GM12878 (cell line): ENCODE measurements at regions not wholly inside any gene's neighbourhood (a gene's known extent, or its start where the extent isn't known, plus 50 kb on each side); places are given as distances from the start of the nearest gene placed in this dataset.

Source experiments
- ATAC-seq: fragments of 200-7000 bp; cut with Tn5 transposase; 3 replicates; pipeline ENCODE4 v1.9.1; 2020; ENCODE audit warnings: mild to moderate bottlenecking, moderate library complexity
- BruUV-seq: library from RNA; stranded (reverse); fragments of 400-500 nt; replicated peaks from 2 replicates; lab custom pipeline; 2021; lab: Mats Ljungman, UMichigan
- CTCF ChIA-PET: fragments of 300-600 bp; sonication (Branson Sonifier 250); formaldehyde crosslinking; extraction: SDS; loops from one replicate; lab custom pipeline; 2021; ENCODE audit warnings: inconsistent platforms; lab: Yijun Ruan, JAX
- POLR2A ChIA-PET: fragments of 350-600 bp; formaldehyde crosslinking; extraction: SDS; loops from one replicate; lab custom pipeline; 2021; ENCODE audit warnings: inconsistent platforms; lab: Charles Lee
- RAD21 ChIA-PET: fragments of 300-600 bp; sonication (Branson Sonifier 250); formaldehyde crosslinking; loops from one replicate; lab custom pipeline; 2023; ENCODE audit warnings: antibody characterized with exemption; ENCODE audit not compliant: unreplicated experiment; lab: Charles Lee
- SMC1A ChIA-PET: fragments of 300-600 bp; sonication (Branson Sonifier 250); formaldehyde crosslinking; loops from one replicate; lab custom pipeline; 2023; ENCODE audit not compliant: unreplicated experiment, uncharacterized antibody; lab: Charles Lee
- DNase-seq: peaks from one replicate; pipeline ENCODE4 v3.0.0-alpha.2; 2011; ENCODE audit warnings: low read depth, low spot score
- FAIRE-seq: peaks from 3 replicates; lab custom pipeline; 2011; peaks lifted over from hg19 to GRCh38; lab: Jason Lieb, UNC
- H2AFZ ChIP-seq: 2 replicates; pipeline ENCODE4 v1.6.0; 2011; ENCODE audit warnings: low read depth, low read length, control low read depth; ENCODE audit not compliant: control insufficient read depth
- H3K27ac ChIP-seq: 2 replicates; pipeline ENCODE4 v1.5.1; 2011; ENCODE audit warnings: control low read depth; ENCODE audit not compliant: control insufficient read depth, insufficient read depth
- H3K27me3 ChIP-seq, 2 experiments: replicated peaks in 1 of 2; 2 replicates each; pipeline versions ENCODE4 v1.6.0 to v1.6.1; 2011; ENCODE audit warnings: low read length in 1 of 2; ENCODE audit not compliant: control insufficient read depth in 2 of 2, insufficient read depth in 2 of 2
- H3K36me3 ChIP-seq, 2 experiments: 2 replicates each; pipeline ENCODE4 v1.5.1; 2011; ENCODE audit warnings: low read length in 1 of 2; ENCODE audit not compliant: control insufficient read depth in 2 of 2, insufficient read depth in 2 of 2
- H3K4me1 ChIP-seq: 2 replicates; pipeline ENCODE4 v1.6.1; 2011; ENCODE audit warnings: mild to moderate bottlenecking, low read length, moderate library complexity, mixed read lengths; ENCODE audit not compliant: control insufficient read depth, insufficient read depth
- H3K4me2 ChIP-seq: 2 replicates; pipeline ENCODE4 v1.6.0; 2011; ENCODE audit warnings: control low read depth; ENCODE audit not compliant: control insufficient read depth, insufficient read depth
- H3K4me3 ChIP-seq: fragments of 200-600 bp; sonication (generic); 2 replicates; pipeline ENCODE4 v1.5.1; 2016
- H3K79me2 ChIP-seq: 2 replicates; pipeline ENCODE4 v1.6.0; 2011; ENCODE audit warnings: low read length; ENCODE audit not compliant: control insufficient read depth, insufficient read depth
- H3K9ac ChIP-seq: 2 replicates; pipeline ENCODE4 v1.8.0; 2011; ENCODE audit warnings: low read length, control low read depth, mixed read lengths; ENCODE audit not compliant: control insufficient read depth, insufficient read depth
- H3K9me3 ChIP-seq: replicated peaks from 3 replicates; pipeline ENCODE4 v1.5.1; 2011; ENCODE audit warnings: mild to moderate bottlenecking, low read length; ENCODE audit not compliant: control insufficient read depth, insufficient read depth
- H4K20me1 ChIP-seq: 2 replicates; pipeline ENCODE4 v1.6.0; 2011; ENCODE audit not compliant: control insufficient read depth, insufficient read depth
- POLR2A ChIP-seq: IDR thresholded peaks from 2 replicates; pipeline ENCODE4 v1.6.1; 2011; ENCODE audit warnings: low read depth, mild to moderate bottlenecking, low read length
- SPI1 ChIP-seq: IDR thresholded peaks from 2 replicates; pipeline ENCODE4 v1.6.1; 2011; ENCODE audit warnings: low read depth, mild to moderate bottlenecking, low read length, moderate library complexity, borderline replicate concordance; ENCODE audit not compliant: insufficient read depth
- TARDBP ChIP-seq: IDR thresholded peaks from 2 replicates; pipeline ENCODE4 v1.6.1; 2016; ENCODE audit warnings: borderline replicate concordance
- WGBS: methylation state at CpG from one replicate; pipeline ENCODE4 v1.1.6; 2016; ENCODE audit warnings: low lambda C conversion rate; ENCODE audit not compliant: insufficient replicate concordance, insufficient coverage; ENCODE audit errors: missing lambda C conversion rate; 5-methylcytosine and 5-hydroxymethylcytosine counted together
- in situ Hi-C: fragments of 300-500 bp; cut with MboI; formaldehyde crosslinking; loops from 9 replicates; pipeline ENCODE4 v1.14.3; 2018; ENCODE audit warnings: mixed read lengths
- intact Hi-C: fragments of 100-400 bp; cut with micrococcal nuclease; formaldehyde crosslinking; loops from one replicate; pipeline ENCODE4 v1.14.2; 2022; ENCODE audit not compliant: unreplicated experiment
- TF ChIP-seq, protein P1 (sequence below): IDR thresholded peaks from 2 replicates; pipeline ENCODE4 v1.6.1; 2011; ENCODE audit warnings: borderline replicate concordance, low read depth, mild to moderate bottlenecking, moderate library complexity, low read length; ENCODE audit not compliant: insufficient read depth, poor library complexity, severe bottlenecking
- TF ChIP-seq, protein P2 (sequence below): fragments of 450-650 bp; IDR thresholded peaks from 2 replicates; pipeline ENCODE4 v1.6.1; 2018; ENCODE audit warnings: borderline replicate concordance, mild to moderate bottlenecking; ENCODE audit not compliant: partially characterized antibody
- TF ChIP-seq, protein P3 (sequence below), 3 experiments: IDR thresholded peaks in 2 of 3; conservative IDR thresholded peaks in 1 of 3; 2 replicates each; pipeline ENCODE4 v1.5.1; 2011; ENCODE audit warnings: low read depth in 3 of 3, low read length in 3 of 3, mild to moderate bottlenecking in 3 of 3, control low read depth in 2 of 3, moderate library complexity in 2 of 3, inconsistent platforms in 1 of 3, mixed read lengths in 1 of 3; ENCODE audit not compliant: control insufficient read depth in 2 of 3, insufficient read depth in 1 of 3; ENCODE audit errors: extremely low read depth in 1 of 3
- TF ChIP-seq, protein P4 (sequence below): fragments of 450-650 bp; formaldehyde crosslinking; IDR thresholded peaks from 2 replicates; pipeline ENCODE4 v1.5.0; 2022; ENCODE audit warnings: mild to moderate bottlenecking, missing genetic modification characterization

DNA sequence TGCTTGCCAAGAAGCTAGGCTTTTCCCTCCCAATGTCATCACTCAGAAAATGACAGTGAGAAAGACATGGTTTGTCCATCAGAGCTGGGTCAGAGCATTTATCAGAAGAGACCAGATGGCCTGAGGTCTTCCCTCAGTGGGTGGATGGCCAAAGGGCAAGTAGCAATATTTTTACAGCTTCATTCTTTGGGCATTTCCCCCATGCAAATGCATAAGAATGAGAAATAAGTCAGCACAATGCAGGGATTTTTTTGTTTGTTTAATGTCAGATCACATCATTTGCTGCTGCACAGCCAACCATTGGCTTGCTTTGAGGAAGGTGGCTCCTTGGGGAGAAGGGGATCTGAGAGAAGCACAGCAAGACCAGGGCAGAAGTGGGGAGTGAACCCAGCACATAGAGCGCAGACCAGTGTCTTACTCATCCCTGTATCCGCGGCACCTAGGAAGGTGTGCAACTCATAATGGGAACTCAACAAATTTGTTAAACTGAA, 209.6 kb downstream of the SEMA6A start:
- H3K4me3 ChIP-seq: no peak overlapping the region
- BruUV-seq: no TSS peak
- no peaks in the 10 kb centered on the region for H4K20me1 ChIP-seq
- SMC1A ChIA-PET: interaction anchor here (0.6 to 3.3 kb wide), 17 partner anchors 8 to 289 kb away, joined by 3 to 23 read pairs (median 3); no protein-coding TSS in a partner anchor
- CTCF ChIA-PET: interaction anchor here (0.9 to 1.7 kb wide), 5 partner anchors 12 to 227 kb away, joined by 3 to 4 read pairs (median 3); no protein-coding TSS in a partner anchor
- peak; percentile 96 for ATAC-seq
- no peaks in the 10 kb centered on the region for H3K9me3 ChIP-seq
- H3K27ac ChIP-seq: 0 out of 2 replicates have a peak overlapping the region, but pooled peaks have one; percentile 35
- POLR2A ChIA-PET: interaction anchor here (0.7 to 1.8 kb wide), 5 partner anchors 8 to 519 kb away, joined by 3 to 8 read pairs (median 3); no protein-coding TSS in a partner anchor
- intact Hi-C loops (no loop called here), in situ Hi-C loops (no loop called here)
- H3K27me3 ChIP-seq: no peaks in the 10 kb centered on the region
- H3K4me2 ChIP-seq: peak overlapping the region; percentile 46
- peaks cover 18% of the 10 kb centered on the region for H3K4me1 ChIP-seq
- peak; percentile 41 for FAIRE-seq
- WGBS: 28% methylated on average over 3 of the region's 3 CpGs
- RAD21 ChIA-PET: interaction anchor here (0.6 to 1.7 kb wide), 10 partner anchors 8 to 1151 kb away, joined by 3 to 11 read pairs (median 4); no protein-coding TSS in a partner anchor
- H3K79me2 ChIP-seq: no peaks in the 10 kb centered on the region
- H2AFZ ChIP-seq: peak overlapping the region; percentile 19
- H3K36me3 ChIP-seq: no peaks in the 10 kb centered on the region
- H3K9ac ChIP-seq: no peak overlapping the region
- DNase-seq: peak; percentile 89
- TF ChIP-seq, protein P1, sequence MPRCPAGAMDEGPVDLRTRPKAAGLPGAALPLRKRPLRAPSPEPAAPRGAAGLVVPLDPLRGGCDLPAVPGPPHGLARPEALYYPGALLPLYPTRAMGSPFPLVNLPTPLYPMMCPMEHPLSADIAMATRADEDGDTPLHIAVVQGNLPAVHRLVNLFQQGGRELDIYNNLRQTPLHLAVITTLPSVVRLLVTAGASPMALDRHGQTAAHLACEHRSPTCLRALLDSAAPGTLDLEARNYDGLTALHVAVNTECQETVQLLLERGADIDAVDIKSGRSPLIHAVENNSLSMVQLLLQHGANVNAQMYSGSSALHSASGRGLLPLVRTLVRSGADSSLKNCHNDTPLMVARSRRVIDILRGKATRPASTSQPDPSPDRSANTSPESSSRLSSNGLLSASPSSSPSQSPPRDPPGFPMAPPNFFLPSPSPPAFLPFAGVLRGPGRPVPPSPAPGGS: no peak
- TF ChIP-seq, protein P2, sequence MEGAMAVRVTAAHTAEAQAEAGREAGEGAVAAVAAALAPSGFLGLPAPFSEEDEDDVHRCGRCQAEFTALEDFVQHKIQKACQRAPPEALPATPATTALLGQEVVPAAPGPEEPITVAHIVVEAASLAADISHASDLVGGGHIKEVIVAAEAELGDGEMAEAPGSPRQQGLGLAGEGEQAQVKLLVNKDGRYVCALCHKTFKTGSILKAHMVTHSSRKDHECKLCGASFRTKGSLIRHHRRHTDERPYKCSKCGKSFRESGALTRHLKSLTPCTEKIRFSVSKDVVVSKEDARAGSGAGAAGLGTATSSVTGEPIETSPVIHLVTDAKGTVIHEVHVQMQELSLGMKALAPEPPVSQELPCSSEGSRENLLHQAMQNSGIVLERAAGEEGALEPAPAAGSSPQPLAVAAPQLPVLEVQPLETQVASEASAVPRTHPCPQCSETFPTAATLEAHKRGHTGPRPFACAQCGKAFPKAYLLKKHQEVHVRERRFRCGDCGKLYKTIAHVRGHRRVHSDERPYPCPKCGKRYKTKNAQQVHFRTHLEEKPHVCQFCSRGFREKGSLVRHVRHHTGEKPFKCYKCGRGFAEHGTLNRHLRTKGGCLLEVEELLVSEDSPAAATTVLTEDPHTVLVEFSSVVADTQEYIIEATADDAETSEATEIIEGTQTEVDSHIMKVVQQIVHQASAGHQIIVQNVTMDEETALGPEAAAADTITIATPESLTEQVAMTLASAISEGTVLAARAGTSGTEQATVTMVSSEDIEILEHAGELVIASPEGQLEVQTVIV: no peak
- TF ChIP-seq POLR2A: no peak
- TF ChIP-seq, protein P3, sequence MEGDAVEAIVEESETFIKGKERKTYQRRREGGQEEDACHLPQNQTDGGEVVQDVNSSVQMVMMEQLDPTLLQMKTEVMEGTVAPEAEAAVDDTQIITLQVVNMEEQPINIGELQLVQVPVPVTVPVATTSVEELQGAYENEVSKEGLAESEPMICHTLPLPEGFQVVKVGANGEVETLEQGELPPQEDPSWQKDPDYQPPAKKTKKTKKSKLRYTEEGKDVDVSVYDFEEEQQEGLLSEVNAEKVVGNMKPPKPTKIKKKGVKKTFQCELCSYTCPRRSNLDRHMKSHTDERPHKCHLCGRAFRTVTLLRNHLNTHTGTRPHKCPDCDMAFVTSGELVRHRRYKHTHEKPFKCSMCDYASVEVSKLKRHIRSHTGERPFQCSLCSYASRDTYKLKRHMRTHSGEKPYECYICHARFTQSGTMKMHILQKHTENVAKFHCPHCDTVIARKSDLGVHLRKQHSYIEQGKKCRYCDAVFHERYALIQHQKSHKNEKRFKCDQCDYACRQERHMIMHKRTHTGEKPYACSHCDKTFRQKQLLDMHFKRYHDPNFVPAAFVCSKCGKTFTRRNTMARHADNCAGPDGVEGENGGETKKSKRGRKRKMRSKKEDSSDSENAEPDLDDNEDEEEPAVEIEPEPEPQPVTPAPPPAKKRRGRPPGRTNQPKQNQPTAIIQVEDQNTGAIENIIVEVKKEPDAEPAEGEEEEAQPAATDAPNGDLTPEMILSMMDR (IDR thresholded peaks at IDR 0.05 in 2 of 3, conservative IDR thresholded peaks at IDR 0.05 in 1 of 3; ENCODE audit: control insufficient read depth in 2 of 3, extremely low read depth in 1 of 3, insufficient read depth in 1 of 3, low read depth in 3 of 3, low read length in 3 of 3): no peak
- no peak for TF ChIP-seq TARDBP
- TF ChIP-seq SPI1: peak; percentile 59
- TF ChIP-seq, protein P4, sequence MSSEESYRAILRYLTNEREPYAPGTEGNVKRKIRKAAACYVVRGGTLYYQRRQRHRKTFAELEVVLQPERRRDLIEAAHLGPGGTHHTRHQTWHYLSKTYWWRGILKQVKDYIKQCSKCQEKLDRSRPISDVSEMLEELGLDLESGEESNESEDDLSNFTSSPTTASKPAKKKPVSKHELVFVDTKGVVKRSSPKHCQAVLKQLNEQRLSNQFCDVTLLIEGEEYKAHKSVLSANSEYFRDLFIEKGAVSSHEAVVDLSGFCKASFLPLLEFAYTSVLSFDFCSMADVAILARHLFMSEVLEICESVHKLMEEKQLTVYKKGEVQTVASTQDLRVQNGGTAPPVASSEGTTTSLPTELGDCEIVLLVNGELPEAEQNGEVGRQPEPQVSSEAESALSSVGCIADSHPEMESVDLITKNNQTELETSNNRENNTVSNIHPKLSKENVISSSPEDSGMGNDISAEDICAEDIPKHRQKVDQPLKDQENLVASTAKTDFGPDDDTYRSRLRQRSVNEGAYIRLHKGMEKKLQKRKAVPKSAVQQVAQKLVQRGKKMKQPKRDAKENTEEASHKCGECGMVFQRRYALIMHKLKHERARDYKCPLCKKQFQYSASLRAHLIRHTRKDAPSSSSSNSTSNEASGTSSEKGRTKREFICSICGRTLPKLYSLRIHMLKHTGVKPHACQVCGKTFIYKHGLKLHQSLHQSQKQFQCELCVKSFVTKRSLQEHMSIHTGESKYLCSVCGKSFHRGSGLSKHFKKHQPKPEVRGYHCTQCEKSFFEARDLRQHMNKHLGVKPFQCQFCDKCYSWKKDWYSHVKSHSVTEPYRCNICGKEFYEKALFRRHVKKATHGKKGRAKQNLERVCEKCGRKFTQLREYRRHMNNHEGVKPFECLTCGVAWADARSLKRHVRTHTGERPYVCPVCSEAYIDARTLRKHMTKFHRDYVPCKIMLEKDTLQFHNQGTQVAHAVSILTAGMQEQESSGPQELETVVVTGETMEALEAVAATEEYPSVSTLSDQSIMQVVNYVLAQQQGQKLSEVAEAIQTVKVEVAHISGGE (CRISPR knock-in tag): no peak
